RWPE2 (cell line): ENCODE measurements at regions not wholly inside any gene's neighbourhood (a gene's known extent, or its start where the extent isn't known, plus 50 kb on each side); places are given as distances from the start of the nearest gene placed in this dataset.

Experiments
- ATAC-seq: fragments of 200-7000 bp; cut with Tn5 transposase; 3 replicates; pipeline ENCODE4 v1.9.1; 2021; ENCODE audit warnings: low read depth
- DNase-seq: peaks from one replicate; pipeline ENCODE4 v3.0.0-alpha.2; 2020; ENCODE audit warnings: low spot score
- H3K27ac ChIP-seq: fragments of 450-650 bp; 2 replicates; pipeline ENCODE4 v1.5.1; 2017; ENCODE audit warnings: mild to moderate bottlenecking; ENCODE audit not compliant: poor library complexity, severe bottlenecking
- H3K27me3 ChIP-seq: fragments of 250-450 bp; sonication (Bioruptor Pico); 2 replicates; pipeline ENCODE4 v1.5.1; 2021; ENCODE audit warnings: mild to moderate bottlenecking, moderate library complexity; ENCODE audit not compliant: insufficient read depth, poor library complexity, severe bottlenecking
- H3K36me3 ChIP-seq: fragments of 250-450 bp; sonication (Bioruptor Pico); 2 replicates; pipeline ENCODE4 v1.5.1; 2020; ENCODE audit warnings: low read depth, mild to moderate bottlenecking, moderate library complexity
- H3K4me1 ChIP-seq: fragments of 250-450 bp; sonication (Bioruptor Pico); 2 replicates; pipeline ENCODE4 v1.5.1; 2021; ENCODE audit warnings: mild to moderate bottlenecking, moderate library complexity; ENCODE audit not compliant: insufficient read depth, poor library complexity, severe bottlenecking
- H3K4me3 ChIP-seq: fragments of 250-450 bp; sonication (Bioruptor Pico); 2 replicates; pipeline ENCODE4 v1.5.1; 2021; ENCODE audit warnings: mild to moderate bottlenecking, moderate library complexity; ENCODE audit not compliant: severe bottlenecking
- H3K9me3 ChIP-seq: fragments of 250-450 bp; sonication (Bioruptor Pico); 2 replicates; pipeline ENCODE4 v1.5.1; 2021; ENCODE audit warnings: mild to moderate bottlenecking, moderate library complexity; ENCODE audit not compliant: severe bottlenecking
- TF ChIP-seq, protein P1 (sequence below): fragments of 450-650 bp; IDR thresholded peaks from one replicate; pipeline ENCODE4 v1.5.1; 2017; ENCODE audit warnings: mild to moderate bottlenecking, moderate library complexity; ENCODE audit not compliant: poor library complexity, severe bottlenecking

DNA sequence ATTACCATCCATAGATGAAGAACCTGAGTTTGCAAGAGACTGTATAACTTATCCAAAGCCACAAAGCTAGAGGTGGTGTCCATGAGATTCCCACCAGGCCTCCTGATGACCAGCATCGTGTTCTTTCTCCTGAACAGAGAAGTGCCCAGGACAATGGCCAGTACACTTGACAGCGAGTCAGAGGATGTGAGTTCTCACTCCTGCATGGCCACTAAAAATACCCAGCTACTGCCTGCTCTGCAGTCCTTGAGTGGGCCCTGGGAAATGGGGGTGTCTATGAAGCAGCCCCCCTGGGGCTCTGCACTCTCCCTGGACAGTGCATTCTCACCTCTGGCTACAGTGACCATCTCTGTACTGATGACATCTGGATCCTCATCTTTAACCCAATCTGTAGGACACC is 201.2 kb downstream of the RPLP1 start:
- DNase-seq (no peak), ATAC-seq (no peak)
- Histone ChIP-seq H3K4me3 (no peak overlapping the region), H3K27ac (no peak overlapping the region), H3K36me3 (no peaks in the 10 kb centered on the region), H3K27me3 (peaks cover 4% of the 10 kb centered on the region), H3K9me3 (no peaks in the 10 kb centered on the region), H3K4me1 (peaks cover 8% of the 10 kb centered on the region)
- TF ChIP-seq, protein P1, sequence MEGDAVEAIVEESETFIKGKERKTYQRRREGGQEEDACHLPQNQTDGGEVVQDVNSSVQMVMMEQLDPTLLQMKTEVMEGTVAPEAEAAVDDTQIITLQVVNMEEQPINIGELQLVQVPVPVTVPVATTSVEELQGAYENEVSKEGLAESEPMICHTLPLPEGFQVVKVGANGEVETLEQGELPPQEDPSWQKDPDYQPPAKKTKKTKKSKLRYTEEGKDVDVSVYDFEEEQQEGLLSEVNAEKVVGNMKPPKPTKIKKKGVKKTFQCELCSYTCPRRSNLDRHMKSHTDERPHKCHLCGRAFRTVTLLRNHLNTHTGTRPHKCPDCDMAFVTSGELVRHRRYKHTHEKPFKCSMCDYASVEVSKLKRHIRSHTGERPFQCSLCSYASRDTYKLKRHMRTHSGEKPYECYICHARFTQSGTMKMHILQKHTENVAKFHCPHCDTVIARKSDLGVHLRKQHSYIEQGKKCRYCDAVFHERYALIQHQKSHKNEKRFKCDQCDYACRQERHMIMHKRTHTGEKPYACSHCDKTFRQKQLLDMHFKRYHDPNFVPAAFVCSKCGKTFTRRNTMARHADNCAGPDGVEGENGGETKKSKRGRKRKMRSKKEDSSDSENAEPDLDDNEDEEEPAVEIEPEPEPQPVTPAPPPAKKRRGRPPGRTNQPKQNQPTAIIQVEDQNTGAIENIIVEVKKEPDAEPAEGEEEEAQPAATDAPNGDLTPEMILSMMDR: no peak

DNA sequence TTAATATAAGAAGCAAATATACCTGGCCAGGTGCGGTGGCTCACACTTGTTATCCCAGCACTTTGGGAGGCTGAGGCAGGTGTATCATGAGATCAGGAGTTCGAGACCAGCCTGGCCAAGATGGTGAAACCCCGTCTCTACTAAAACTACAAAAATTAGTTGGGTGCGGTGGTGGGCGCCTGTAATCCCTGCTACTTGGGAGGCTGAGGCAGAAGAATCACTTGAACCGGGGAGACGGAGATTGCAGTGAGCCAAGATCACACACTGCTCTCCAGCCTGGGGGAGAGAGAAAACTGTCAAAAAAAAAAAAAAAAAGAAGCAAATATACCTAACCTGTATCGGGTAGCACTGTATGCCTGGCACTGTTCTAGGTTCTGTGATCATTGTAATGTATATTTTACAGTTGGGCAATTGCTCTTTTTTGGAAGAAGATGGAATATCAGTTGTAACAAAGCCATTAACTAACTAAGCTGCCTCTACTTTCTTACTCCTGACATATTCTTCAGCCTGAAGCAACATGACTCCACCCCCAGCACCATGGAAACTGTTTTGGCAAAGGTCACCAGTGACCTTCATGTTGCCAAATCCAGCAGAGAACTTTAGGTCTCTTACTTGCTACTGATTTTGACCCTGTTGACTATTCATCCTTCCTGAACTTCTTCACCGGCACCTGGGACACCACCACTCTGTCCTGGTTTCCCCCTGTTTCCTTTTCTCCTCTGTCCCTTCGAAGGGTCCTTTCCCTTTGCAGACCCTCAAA is 203.8 kb downstream of the RPLP1 start:
- H3K4me1 ChIP-seq: no peaks in the 10 kb centered on the region
- H3K9me3 ChIP-seq: no peaks in the 10 kb centered on the region
- no peaks in the 10 kb centered on the region for H3K36me3 ChIP-seq
- TF ChIP-seq, protein P1: no peak
- H3K4me3 ChIP-seq: no peak overlapping the region
- DNase-seq: no peak
- ATAC-seq: no peak
- H3K27me3 ChIP-seq: peaks cover 4% of the 10 kb centered on the region
- H3K27ac ChIP-seq: no peak overlapping the region

DNA sequence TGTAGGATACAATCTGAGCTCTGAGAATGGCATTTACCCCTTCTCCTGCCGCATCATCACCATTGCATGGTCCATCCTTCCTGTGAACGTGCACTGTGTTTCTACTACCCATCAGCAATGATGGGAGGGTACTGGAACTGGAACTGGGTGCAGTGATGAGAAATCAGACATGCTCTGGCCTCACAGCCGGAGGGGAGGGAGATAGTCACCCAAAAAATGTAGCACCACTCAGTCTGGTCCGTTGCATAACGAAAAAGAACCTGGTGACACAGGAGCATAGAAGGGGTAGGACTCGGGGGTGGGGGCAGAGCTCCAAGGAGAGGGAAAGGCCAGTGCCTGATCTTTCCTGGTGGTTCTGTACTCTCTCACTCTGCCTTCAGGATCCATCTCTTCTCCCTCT is 205.0 kb downstream of the RPLP1 start:
- TF ChIP-seq, protein P1: no peak
- H3K36me3 ChIP-seq: no peaks in the 10 kb centered on the region
- DNase-seq: no peak
- no peaks in the 10 kb centered on the region for H3K4me1 ChIP-seq
- H3K27me3 ChIP-seq: peaks cover 4% of the 10 kb centered on the region
- H3K9me3 ChIP-seq: no peaks in the 10 kb centered on the region
- no peak for ATAC-seq
- H3K27ac ChIP-seq: no peak overlapping the region
- H3K4me3 ChIP-seq: no peak overlapping the region

- Histone ChIP-seq H3K9me3 (no peaks in the 10 kb centered on the region), H3K4me1 (no peaks in the 10 kb centered on the region), H3K36me3 (no peaks in the 10 kb centered on the region), H3K4me3 (no peak overlapping the region), H3K27ac (no peak overlapping the region), H3K27me3 (peaks cover 3% of the 10 kb centered on the region)
- TF ChIP-seq, protein P1: no peak
- no peak for ATAC-seq
- DNase-seq: no peak
Measured at GRCh38 chr15:69658411-69658945, 205.9 kb downstream of the RPLP1 start.

DNA sequence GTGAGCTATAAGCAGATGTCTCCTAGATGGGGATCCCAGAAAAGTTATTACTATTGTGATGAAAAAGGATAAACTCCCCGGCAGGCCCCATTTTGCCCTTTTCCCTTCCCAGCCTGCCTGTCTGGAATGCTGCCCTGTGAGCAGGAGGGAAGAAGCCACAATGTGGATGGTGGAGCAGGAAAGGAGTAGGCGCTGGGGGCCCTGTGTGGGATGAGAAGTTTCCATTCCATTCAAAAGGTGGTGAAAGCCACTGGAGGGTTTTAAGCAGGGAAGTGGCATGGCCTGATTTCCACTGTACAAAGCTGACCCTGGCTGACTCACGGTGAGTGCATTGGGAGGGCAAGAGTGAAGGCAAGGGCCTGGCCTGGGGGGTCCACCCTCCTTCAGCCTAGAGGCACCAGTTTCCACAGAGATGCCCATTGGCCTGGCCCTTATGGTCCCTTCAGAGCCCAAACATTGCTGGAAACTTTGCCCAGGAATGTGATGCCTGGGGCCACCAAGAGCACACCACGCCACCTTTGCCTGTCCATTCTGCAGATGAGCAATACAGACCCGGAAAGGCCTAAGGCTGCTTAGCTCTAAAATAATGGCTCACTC is 206.9 kb downstream of the RPLP1 start:
- Histone ChIP-seq H3K4me3 (no peak overlapping the region), H3K9me3 (no peaks in the 10 kb centered on the region), H3K4me1 (no peaks in the 10 kb centered on the region), H3K27me3 (no peaks in the 10 kb centered on the region), H3K36me3 (no peaks in the 10 kb centered on the region), H3K27ac (no peak overlapping the region)
- no peak for DNase-seq
- no peak for ATAC-seq
- TF ChIP-seq, protein P1: no peak
